Spleen (tissue), 7 donors: ENCODE measurements at regions not wholly inside any gene's neighbourhood (a gene's known extent, or its start where the extent isn't known, plus 50 kb on each side); places are given as distances from the start of the nearest gene placed in this dataset.

Source experiments
- POLR2AphosphoS5 ChIP-seq, 3 donors: sonication (generic); formaldehyde crosslinking; IDR thresholded peaks; one replicate each; pipeline ENCODE4 v1.5.1; 2017; ENCODE audit warnings: antibody characterized with exemption in 3 of 3
- TF ChIP-seq, protein P1 (sequence below), 11 experiments: fragments of 200-600 bp in 7 of 11; fragments of 450-650 bp in 4 of 11; sonication (generic) in 4 of 11; IDR thresholded peaks in 8 of 11; conservative IDR thresholded peaks in 3 of 11; 1 replicate in 7 of 11; 2 replicates in 4 of 11; pipeline versions ENCODE4 v1.4.0 to v1.8.0; 2016 to 2021; ENCODE audit warnings: antibody characterized with exemption in 11 of 11, inconsistent platforms in 4 of 11, mild to moderate bottlenecking in 1 of 11
- donor health status: DM: no; HTN: no; CAD: no; lungs with moderate emphysema.
- donor health status: DM: no; HTN: no; CAD: no.
- donor health status: DM: no; HTN: no; CAD: no.

- TF ChIP-seq, protein P1, sequence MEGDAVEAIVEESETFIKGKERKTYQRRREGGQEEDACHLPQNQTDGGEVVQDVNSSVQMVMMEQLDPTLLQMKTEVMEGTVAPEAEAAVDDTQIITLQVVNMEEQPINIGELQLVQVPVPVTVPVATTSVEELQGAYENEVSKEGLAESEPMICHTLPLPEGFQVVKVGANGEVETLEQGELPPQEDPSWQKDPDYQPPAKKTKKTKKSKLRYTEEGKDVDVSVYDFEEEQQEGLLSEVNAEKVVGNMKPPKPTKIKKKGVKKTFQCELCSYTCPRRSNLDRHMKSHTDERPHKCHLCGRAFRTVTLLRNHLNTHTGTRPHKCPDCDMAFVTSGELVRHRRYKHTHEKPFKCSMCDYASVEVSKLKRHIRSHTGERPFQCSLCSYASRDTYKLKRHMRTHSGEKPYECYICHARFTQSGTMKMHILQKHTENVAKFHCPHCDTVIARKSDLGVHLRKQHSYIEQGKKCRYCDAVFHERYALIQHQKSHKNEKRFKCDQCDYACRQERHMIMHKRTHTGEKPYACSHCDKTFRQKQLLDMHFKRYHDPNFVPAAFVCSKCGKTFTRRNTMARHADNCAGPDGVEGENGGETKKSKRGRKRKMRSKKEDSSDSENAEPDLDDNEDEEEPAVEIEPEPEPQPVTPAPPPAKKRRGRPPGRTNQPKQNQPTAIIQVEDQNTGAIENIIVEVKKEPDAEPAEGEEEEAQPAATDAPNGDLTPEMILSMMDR (IDR thresholded peaks at IDR 0.05 in 8 of 11, conservative IDR thresholded peaks at IDR 0.05 in 3 of 11): no peak
- TF ChIP-seq POLR2AphosphoS5 (IDR thresholded peaks at IDR 0.05): no peak
Observed at GRCh38 chr13:104256701-104257100, 1190.5 kb upstream of the SLC10A2 start.
